Muscle of leg (tissue), 3 donors: ENCODE measurements at regions not wholly inside any gene's neighbourhood (a gene's known extent, or its start where the extent isn't known, plus 50 kb on each side); places are given as distances from the start of the nearest gene placed in this dataset.
"Not testable (repeated sequence)": the region's sequence is repeated elsewhere in the genome, so short reads cannot be mapped to it uniquely, and the experiment has no call there.

Experiments used
- DNase-seq: peaks from one replicate; pipeline ENCODE4 v3.0.0; 2013
- H3K27ac ChIP-seq: one replicate; pipeline ENCODE4 v1.5.1; 2013; ENCODE audit warnings: mild to moderate bottlenecking, low read length, control low read depth
- H3K27me3 ChIP-seq: one replicate; pipeline ENCODE4 v1.6.1; 2013; ENCODE audit warnings: low read length; ENCODE audit not compliant: control insufficient read depth, insufficient read depth
- H3K36me3 ChIP-seq: one replicate; pipeline ENCODE4 v1.6.1; 2013; ENCODE audit warnings: low read length; ENCODE audit not compliant: control insufficient read depth, insufficient read depth
- H3K4me1 ChIP-seq: one replicate; pipeline ENCODE4 v1.6.1; 2013; ENCODE audit warnings: low read length; ENCODE audit not compliant: control insufficient read depth, insufficient read depth
- H3K4me3 ChIP-seq: one replicate; pipeline ENCODE4 v1.5.1; 2013; ENCODE audit warnings: low read length, control low read depth
- H3K9me3 ChIP-seq: replicated peaks from 2 replicates; pipeline ENCODE4 v1.6.1; 2013; ENCODE audit warnings: low read depth, low read length; ENCODE audit not compliant: control insufficient read depth
- WGBS: methylation state at CpG from one replicate; pipeline ENCODE4 v1.1.5; 2013; ENCODE audit warnings: missing lambda C conversion rate; ENCODE audit not compliant: insufficient coverage; 5-methylcytosine and 5-hydroxymethylcytosine counted together

DNA sequence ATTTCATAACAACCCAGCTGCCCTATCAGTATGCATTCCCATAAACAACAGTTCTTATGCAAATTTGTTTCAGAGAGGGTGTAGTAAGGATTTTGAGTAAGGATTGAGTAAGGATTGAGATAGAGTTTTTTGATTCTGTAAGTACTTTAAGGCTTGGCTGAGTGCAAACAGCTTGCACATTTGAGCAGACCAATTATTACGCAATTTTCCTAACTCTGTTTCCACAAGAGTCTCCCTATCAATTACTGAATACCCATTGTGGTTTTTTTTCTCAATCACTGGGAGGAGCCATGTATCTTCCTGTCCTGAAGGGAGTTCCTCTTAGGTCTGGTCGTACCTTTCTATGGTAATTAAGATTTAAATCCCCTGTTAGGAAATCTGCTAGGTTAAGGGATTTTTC, 105.0 kb upstream of the AADAT start:
- not testable (repeated sequence) for H3K27ac ChIP-seq, H3K4me3 ChIP-seq, DNase-seq, H3K27me3 ChIP-seq, H3K36me3 ChIP-seq, H3K9me3 ChIP-seq, H3K4me1 ChIP-seq
- no CpG with 5 or more reads among the region's 2 CpGs for WGBS

DNA sequence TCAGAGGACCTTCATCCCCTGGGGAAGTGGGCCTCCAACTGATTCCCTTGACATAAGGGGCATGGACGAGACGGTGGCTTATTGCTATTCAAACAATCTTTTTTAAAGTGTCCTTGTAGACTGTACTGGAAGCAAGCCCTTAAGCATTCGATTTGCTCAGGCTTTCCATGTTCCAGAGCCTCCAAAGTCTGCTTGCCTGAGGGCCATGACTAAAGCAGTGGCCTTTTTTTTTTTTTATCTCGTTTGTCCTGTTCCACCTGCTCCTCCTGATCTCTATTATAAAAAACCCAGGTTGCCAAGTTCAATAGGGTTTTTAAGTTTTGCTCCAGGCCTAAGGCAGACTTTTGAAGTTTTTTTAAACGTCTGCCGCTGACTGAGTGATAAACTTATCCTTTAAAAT, 103.7 kb upstream of the AADAT start:
- no peaks in the 10 kb centered on the region for H3K27me3 ChIP-seq
- no peak overlapping the region for H3K4me3 ChIP-seq
- H3K4me1 ChIP-seq, result no peaks in the 10 kb centered on the region
- WGBS, result 67% methylated on average over 3 of the region's 6 CpGs
- H3K27ac ChIP-seq, result no peak overlapping the region
- no peak for DNase-seq
- no peaks in the 10 kb centered on the region for H3K9me3 ChIP-seq
- H3K36me3 ChIP-seq, result no peaks in the 10 kb centered on the region

DNA sequence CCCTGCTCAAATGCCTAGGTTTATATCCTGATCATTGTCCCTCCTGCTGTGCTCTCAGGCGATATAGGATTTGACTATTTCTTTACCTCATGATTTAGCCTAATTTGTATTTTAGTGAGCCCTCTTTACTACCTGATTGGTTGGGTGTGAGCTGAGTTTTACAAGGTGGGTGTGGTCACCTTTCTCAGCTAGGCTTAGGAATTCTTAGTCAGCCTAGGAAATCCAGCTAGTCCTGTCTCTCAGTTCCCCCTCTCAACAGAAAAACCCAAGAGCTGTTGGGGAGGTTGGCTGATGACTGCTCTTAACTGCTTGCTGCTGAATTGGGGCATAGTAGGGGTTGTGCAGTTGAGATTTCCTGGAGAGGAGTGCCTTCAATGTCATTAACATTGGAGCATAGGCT, 100.5 kb upstream of the AADAT start:
- WGBS, result no CpG with 5 or more reads among the region's 1 CpG

DNA sequence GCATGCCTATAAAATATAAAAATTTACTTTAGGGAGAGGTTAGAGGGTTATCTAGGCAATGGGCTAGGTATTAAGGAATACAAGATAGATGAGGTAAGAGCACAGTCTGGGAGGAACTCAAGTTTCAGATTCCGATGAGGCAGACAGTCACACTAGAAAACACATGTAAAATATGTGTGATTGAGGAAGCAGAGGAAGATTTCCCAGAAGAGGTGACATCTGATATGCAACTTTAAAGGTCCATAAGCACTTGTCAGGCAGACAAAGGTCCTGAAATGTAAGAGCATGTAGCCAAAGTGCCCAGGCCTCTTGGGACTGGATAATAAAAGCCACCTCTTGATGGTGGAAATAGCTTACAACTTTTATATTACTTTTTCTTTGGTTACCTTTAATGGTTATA, 81.1 kb upstream of the AADAT start:
- Histone ChIP-seq H3K27me3 (no peaks in the 10 kb centered on the region), H3K4me3 (no peak overlapping the region), H3K9me3 (no peaks in the 10 kb centered on the region), H3K4me1 (no peaks in the 10 kb centered on the region), H3K27ac (no peak overlapping the region), H3K36me3 (no peaks in the 10 kb centered on the region)
- WGBS, result 14% methylated on average over 1 of the region's 1 CpG
- DNase-seq, result no peak

More for the DNA sequence above, 100.5 kb upstream of the AADAT start:
- Histone ChIP-seq H3K9me3 (no peaks in the 10 kb centered on the region), H3K27me3 (no peaks in the 10 kb centered on the region), H3K4me3 (no peak overlapping the region), H3K36me3 (no peaks in the 10 kb centered on the region), H3K4me1 (no peaks in the 10 kb centered on the region), H3K27ac (no peak overlapping the region)
- no peak for DNase-seq

DNA sequence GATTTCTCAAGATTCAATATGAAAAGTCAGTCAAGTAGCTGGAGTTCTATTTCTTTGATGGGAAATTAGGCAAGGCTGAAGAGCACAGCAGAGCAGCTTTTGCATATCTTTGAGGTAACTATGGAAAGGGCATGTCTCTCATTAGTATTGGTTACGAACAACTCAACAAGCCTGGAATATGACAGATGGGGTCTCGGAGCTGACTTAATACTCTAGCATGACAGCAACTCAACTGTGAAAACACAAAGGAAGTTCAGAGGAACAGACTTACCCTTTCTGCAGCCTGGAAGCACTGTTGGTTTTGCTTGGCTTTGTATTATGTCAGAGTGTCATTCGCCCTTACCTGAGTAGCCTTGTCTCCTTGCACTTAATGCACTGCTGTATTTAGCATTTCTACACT, 79.9 kb upstream of the AADAT start:
- H3K27me3 ChIP-seq, result no peaks in the 10 kb centered on the region
- DNase-seq, result no peak
- WGBS, result 88% methylated on average over 1 of the region's 3 CpGs

DNA sequence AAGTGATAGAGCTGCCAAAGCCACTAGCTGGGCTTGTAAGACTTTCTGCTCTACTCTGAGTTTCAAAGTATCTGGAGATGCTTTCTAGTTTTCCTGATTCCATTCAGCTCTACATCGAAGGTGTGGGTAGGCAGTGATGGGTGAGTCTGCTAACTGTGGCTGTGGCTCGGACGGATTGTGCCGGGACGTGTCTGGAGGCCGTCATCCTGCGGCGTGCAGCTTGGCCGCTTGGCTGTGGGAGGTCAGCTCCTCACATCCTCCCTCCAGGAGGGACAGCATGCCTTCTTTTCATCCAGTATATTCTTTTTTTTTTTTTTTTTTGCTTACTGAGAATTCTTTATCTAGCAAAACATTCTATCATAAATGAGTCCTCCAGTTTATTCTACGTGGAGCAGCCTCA, 77.9 kb upstream of the AADAT start:
- no CpG with 5 or more reads among the region's 10 CpGs for WGBS
- no peak for DNase-seq
- no peaks in the 10 kb centered on the region for H3K27me3 ChIP-seq
- H3K9me3 ChIP-seq, result no peaks in the 10 kb centered on the region
- no peaks in the 10 kb centered on the region for H3K36me3 ChIP-seq
- no peak overlapping the region for H3K27ac ChIP-seq
- no peaks in the 10 kb centered on the region for H3K4me1 ChIP-seq
- H3K4me3 ChIP-seq, result no peak overlapping the region

More for the DNA sequence above, 79.9 kb upstream of the AADAT start:
- H3K36me3 ChIP-seq, result no peaks in the 10 kb centered on the region
- H3K4me3 ChIP-seq, result no peak overlapping the region
- H3K27ac ChIP-seq, result no peak overlapping the region
- no peaks in the 10 kb centered on the region for H3K4me1 ChIP-seq
- no peaks in the 10 kb centered on the region for H3K9me3 ChIP-seq

DNA sequence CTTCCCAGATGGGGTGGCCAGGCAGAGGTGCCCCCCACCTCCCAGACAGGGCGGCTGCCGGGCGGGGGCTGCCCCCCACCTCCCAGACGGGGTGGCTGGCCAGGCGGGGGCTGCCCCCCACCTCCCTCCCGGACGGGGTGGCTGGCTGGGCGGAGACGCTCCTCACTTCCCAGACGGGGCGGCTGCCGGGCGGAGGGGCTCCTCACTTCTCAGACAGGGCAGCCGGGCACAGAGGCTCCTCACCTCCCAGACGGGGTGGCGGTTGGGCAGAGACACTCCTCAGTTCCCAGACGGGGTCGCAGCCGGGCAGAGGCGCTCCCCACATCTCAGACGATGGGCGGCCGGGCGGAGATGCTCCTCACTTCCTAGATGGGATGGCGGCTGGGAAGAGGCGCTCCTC, 76.4 kb upstream of the AADAT start:
- not testable (repeated sequence) for H3K9me3 ChIP-seq, H3K27ac ChIP-seq, H3K4me1 ChIP-seq, H3K36me3 ChIP-seq, H3K27me3 ChIP-seq, DNase-seq, H3K4me3 ChIP-seq
- WGBS, result 89% methylated on average over 17 of the region's 26 CpGs

DNA sequence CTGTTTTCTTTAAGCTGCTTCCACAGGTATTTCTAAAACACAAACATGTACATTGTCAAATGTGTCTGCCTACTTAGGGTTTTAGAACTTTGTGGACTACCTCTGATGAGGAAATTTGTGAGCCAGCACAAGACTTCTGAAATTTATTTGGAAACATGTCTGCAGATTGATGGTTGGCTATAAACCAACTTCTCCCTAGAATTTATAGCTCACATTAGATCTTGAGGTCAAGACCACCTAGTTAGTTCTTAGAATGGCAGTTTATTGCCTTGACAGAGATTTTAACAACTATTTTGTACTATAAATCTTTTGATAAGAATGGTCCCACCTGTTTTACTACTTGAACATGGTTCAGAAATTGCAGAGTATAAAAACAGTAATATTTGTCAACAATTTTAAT, 72.7 kb upstream of the AADAT start:
- Histone ChIP-seq H3K36me3 (no peaks in the 10 kb centered on the region), H3K4me1 (no peaks in the 10 kb centered on the region), H3K4me3 (no peak overlapping the region), H3K9me3 (no peaks in the 10 kb centered on the region), H3K27me3 (no peaks in the 10 kb centered on the region), H3K27ac (no peak overlapping the region)
- DNase-seq, result no peak

DNA sequence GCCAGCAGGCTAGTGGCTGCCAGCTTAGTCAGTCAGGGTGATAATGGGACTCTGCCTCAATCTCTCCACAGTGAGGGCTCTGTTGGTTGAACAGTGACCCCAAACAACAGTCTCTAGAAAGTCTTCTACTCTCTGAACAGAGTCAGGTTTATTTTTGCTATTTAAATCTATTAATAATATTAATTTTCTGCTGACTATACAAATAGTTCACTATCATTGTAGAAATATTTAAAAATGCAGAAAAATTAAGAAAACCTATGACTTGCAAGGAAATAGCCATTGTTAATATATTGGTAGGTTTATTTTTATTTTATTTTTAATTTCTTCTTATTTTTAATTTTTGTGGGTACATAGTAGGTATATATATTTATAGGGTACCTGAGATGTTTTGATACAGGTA, 67.9 kb upstream of the AADAT start:
- no peak for DNase-seq
- no peak overlapping the region for H3K4me3 ChIP-seq
- no peaks in the 10 kb centered on the region for H3K27me3 ChIP-seq
- H3K4me1 ChIP-seq, result no peaks in the 10 kb centered on the region
- H3K36me3 ChIP-seq, result no peaks in the 10 kb centered on the region
- no peak overlapping the region for H3K27ac ChIP-seq
- no peaks in the 10 kb centered on the region for H3K9me3 ChIP-seq

DNA sequence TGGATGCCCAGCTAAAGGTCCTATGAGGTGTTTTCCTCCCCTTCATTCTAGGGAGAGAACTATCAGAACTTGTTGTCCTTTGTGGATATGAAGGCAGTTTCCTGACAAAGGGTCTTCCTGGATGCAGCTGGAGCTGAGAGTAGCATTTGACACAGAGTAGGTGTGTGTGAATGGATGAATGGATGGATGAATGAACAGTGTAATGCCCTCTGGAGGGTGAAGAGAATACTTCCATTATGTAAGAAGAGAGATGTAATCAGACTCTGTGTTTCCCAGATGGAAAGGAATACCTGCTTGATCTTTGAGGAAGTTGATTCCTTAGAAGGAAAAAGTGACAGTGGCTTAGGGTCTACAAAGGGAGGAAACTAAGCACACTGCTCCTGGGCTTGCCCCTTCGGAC, 55.4 kb upstream of the AADAT start:
- H3K27me3 ChIP-seq, result no peaks in the 10 kb centered on the region
- no peaks in the 10 kb centered on the region for H3K36me3 ChIP-seq
- H3K4me3 ChIP-seq, result no peak overlapping the region
- H3K4me1 ChIP-seq, result no peaks in the 10 kb centered on the region
- no peaks in the 10 kb centered on the region for H3K9me3 ChIP-seq
- WGBS, result no CpG with 5 or more reads among the region's 1 CpG
- no peak for DNase-seq
- no peak overlapping the region for H3K27ac ChIP-seq

DNA sequence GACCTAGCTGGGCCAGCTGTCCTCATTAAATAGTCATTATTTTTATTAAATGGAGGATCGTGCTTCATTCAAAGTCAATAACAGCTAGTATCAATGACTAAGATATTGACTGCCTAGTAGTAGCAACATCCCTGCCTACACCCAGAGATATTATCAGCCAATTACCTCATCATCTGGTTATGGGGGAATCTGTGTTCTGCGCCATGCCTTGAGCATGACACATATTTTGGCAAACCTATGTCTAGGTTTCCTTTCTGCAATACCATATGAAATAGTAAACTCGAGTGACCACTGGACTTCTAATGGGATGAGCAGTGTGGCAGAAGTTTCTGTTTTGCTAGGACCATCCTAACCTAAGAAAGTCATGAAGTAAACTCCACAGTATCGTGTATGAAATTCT, 50.0 kb upstream of the AADAT start:
- DNase-seq, result no peak
- Histone ChIP-seq H3K36me3 (no peaks in the 10 kb centered on the region), H3K4me1 (peaks cover 8% of the 10 kb centered on the region), H3K27ac (no peak overlapping the region), H3K4me3 (no peak overlapping the region), H3K27me3 (no peaks in the 10 kb centered on the region), H3K9me3 (no peaks in the 10 kb centered on the region)
- WGBS, result no CpG with 5 or more reads among the region's 4 CpGs
